HL-60 (cell line): ENCODE measurements at regions not wholly inside any gene's neighbourhood (a gene's known extent, or its start where the extent isn't known, plus 50 kb on each side); places are given as distances from the start of the nearest gene placed in this dataset.

Source experiments
- DNase-seq, 2 experiments: peaks; one replicate each; pipeline ENCODE4 v3.0.0-alpha.2; 2010 to 2020; ENCODE audit warnings: low read depth in 1 of 2, low spot score in 1 of 2
- H3K27ac ChIP-seq: fragments of 250-450 bp; sonication (Bioruptor Pico); replicated peaks from 2 replicates; pipeline ENCODE4 v1.5.1; 2020; ENCODE audit warnings: mild to moderate bottlenecking, moderate library complexity
- H3K27me3 ChIP-seq: fragments of 250-450 bp; sonication (Bioruptor Pico); 2 replicates; pipeline ENCODE4 v1.5.1; 2021; ENCODE audit warnings: mild to moderate bottlenecking, moderate library complexity; ENCODE audit not compliant: insufficient read depth, poor library complexity, severe bottlenecking
- H3K4me3 ChIP-seq: replicated peaks from 2 replicates; pipeline ENCODE4 v1.5.1; 2011; ENCODE audit warnings: mild to moderate bottlenecking, control low read depth, low read length; ENCODE audit not compliant: insufficient read depth
- GABPA ChIP-seq: IDR thresholded peaks from 2 replicates; pipeline ENCODE4 v1.6.1; 2012; ENCODE audit warnings: low read depth
- POLR2AphosphoS5 ChIP-seq: IDR thresholded peaks from 2 replicates; pipeline ENCODE4 v1.6.1; 2012; ENCODE audit warnings: low read depth
- SPI1 ChIP-seq: IDR thresholded peaks from 2 replicates; pipeline ENCODE4 v1.6.1; 2012; ENCODE audit warnings: low read depth, mild to moderate bottlenecking, borderline replicate concordance
- TF ChIP-seq, protein P1 (sequence below): IDR thresholded peaks from 2 replicates; pipeline ENCODE4 v1.6.1; 2012; ENCODE audit warnings: low read depth; ENCODE audit not compliant: insufficient replicate concordance
- TF ChIP-seq, protein P2 (sequence below): IDR thresholded peaks from one replicate; pipeline ENCODE4 v1.5.1; 2011; ENCODE audit warnings: low read length, control low read depth, inconsistent platforms; ENCODE audit not compliant: insufficient read depth

DNA sequence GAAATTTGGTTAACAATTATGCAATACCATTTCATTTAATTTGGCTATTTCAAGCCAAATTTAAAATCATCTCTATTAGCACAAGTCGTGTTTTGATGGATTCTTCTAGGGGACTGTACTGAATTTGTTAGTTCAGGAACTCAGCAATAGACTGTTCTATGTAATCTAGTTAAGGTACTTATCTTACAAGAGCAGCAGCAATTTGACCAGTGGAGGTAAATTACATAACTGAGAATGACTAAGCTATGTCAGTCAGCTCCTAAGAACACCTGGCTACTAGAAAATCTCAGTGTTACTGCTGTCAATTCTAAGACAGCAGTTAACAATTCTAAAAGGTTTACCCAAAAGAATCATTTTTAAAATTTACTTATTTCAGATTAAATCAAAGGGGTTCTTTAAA lies 513.9 kb upstream of the ZWINT start:
- Histone ChIP-seq H3K4me3 (no peak overlapping the region), H3K27me3 (no peaks in the 10 kb centered on the region), H3K27ac (no peak overlapping the region)
- TF ChIP-seq, protein P1, sequence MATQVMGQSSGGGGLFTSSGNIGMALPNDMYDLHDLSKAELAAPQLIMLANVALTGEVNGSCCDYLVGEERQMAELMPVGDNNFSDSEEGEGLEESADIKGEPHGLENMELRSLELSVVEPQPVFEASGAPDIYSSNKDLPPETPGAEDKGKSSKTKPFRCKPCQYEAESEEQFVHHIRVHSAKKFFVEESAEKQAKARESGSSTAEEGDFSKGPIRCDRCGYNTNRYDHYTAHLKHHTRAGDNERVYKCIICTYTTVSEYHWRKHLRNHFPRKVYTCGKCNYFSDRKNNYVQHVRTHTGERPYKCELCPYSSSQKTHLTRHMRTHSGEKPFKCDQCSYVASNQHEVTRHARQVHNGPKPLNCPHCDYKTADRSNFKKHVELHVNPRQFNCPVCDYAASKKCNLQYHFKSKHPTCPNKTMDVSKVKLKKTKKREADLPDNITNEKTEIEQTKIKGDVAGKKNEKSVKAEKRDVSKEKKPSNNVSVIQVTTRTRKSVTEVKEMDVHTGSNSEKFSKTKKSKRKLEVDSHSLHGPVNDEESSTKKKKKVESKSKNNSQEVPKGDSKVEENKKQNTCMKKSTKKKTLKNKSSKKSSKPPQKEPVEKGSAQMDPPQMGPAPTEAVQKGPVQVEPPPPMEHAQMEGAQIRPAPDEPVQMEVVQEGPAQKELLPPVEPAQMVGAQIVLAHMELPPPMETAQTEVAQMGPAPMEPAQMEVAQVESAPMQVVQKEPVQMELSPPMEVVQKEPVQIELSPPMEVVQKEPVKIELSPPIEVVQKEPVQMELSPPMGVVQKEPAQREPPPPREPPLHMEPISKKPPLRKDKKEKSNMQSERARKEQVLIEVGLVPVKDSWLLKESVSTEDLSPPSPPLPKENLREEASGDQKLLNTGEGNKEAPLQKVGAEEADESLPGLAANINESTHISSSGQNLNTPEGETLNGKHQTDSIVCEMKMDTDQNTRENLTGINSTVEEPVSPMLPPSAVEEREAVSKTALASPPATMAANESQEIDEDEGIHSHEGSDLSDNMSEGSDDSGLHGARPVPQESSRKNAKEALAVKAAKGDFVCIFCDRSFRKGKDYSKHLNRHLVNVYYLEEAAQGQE: no peak
- no peak for DNase-seq

DNA sequence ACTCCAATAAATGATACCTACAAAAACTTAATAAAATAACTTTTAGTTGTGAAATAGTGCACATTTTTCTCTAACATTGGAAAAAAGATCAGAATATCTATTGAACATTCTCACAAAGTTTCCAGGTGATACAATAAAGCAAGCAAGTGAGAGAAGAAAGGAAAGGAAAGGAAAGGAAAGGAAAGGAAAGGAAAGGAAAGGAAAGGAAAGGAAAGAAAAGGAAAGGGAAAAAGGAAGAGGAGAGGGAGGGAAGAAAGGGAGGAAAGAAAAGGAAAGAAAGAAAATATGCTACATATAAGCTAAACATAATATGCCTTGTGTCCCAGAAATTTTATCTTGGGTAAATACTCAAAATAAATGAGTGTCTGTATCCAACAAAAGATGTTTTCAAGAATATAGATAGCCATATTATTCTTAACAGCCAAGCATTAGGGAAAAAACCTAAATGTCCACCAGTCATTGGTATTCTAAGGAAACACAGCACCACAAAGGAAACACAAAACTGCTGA lies 510.2 kb upstream of the ZWINT start:
- TF ChIP-seq GABPA (no peak), POLR2AphosphoS5 (no peak), SPI1 (no peak)
- TF ChIP-seq, protein P2, sequence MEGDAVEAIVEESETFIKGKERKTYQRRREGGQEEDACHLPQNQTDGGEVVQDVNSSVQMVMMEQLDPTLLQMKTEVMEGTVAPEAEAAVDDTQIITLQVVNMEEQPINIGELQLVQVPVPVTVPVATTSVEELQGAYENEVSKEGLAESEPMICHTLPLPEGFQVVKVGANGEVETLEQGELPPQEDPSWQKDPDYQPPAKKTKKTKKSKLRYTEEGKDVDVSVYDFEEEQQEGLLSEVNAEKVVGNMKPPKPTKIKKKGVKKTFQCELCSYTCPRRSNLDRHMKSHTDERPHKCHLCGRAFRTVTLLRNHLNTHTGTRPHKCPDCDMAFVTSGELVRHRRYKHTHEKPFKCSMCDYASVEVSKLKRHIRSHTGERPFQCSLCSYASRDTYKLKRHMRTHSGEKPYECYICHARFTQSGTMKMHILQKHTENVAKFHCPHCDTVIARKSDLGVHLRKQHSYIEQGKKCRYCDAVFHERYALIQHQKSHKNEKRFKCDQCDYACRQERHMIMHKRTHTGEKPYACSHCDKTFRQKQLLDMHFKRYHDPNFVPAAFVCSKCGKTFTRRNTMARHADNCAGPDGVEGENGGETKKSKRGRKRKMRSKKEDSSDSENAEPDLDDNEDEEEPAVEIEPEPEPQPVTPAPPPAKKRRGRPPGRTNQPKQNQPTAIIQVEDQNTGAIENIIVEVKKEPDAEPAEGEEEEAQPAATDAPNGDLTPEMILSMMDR: no peak
- TF ChIP-seq, protein P1: no peak
- no peak for DNase-seq
- Histone ChIP-seq H3K27me3 (no peaks in the 10 kb centered on the region), H3K27ac (no peak overlapping the region), H3K4me3 (no peak overlapping the region)

DNA sequence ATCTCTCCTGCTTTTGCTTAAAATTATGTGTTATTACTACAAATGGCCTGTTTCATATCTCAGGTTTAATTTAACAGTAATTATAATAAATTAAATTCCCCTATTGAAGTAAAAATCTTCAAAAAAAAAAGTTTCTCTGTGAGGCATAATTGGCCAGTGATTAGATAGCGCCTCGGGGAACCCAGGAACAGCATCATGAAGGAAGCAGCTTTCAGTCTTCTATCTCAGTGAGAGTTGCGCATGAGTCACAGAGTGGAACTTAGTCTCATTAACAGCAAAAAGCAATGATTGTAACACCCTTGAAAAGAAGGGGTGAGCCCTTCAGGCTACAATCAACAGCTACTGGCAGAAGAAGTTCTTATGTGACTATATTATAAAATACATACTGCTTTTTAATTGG lies 506.2 kb upstream of the ZWINT start:
- no peaks in the 10 kb centered on the region for H3K27me3 ChIP-seq
- no peak overlapping the region for H3K4me3 ChIP-seq
- DNase-seq: no peak
- TF ChIP-seq POLR2AphosphoS5: no peak
- no peak for TF ChIP-seq GABPA
- TF ChIP-seq, protein P2: no peak
- no peak for TF ChIP-seq SPI1
- TF ChIP-seq, protein P1: no peak
- H3K27ac ChIP-seq: no peak overlapping the region

DNA sequence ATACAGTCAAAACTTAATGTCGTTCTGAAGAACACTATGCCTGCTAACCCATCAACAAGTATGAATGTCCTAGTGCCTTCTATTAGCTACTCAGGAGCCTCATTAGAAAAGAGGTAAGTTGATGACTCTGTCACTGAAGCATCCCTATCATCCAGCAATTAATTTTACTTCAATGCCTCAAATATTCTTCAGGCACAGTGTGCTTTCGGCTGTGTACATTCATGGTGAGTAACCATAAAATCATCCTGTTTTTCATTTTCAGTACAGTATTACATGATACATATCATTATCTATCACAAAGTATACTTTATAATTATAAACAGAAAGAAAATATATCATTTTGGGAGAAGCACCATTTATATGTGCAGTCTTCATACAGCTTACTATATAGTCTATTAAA lies 495.5 kb upstream of the ZWINT start:
- no peak for TF ChIP-seq POLR2AphosphoS5

More for the DNA sequence above, 495.5 kb upstream of the ZWINT start:
- no peak overlapping the region for H3K27ac ChIP-seq
- H3K27me3 ChIP-seq: no peaks in the 10 kb centered on the region
- H3K4me3 ChIP-seq: no peak overlapping the region
- no peak for DNase-seq
